HG02970 (cell line): ENCODE measurements at regions not wholly inside any gene's neighbourhood (a gene's known extent, or its start where the extent isn't known, plus 50 kb on each side); places are given as distances from the start of the nearest gene placed in this dataset.
"Not testable (repeated sequence)": the region's sequence is repeated elsewhere in the genome, so short reads cannot be mapped to it uniquely, and the experiment has no call there.

Experiments used
- ATAC-seq: cut with Tn5 transposase; IDR thresholded peaks from one replicate; pipeline ENCODE4 v1.9.1; 2021; ENCODE audit warnings: mild to moderate bottlenecking, moderate library complexity, moderate number of reproducible peaks; ENCODE audit not compliant: unreplicated experiment, low FRiP score

GRCh38 chr4:81751531-81752289 lies 280.0 kb upstream of the RASGEF1B start:
- no peak for ATAC-seq

- ATAC-seq = no peak
These were observed 275.7 kb upstream of the RASGEF1B start for GRCh38 chr4:81747242-81747930.

DNA sequence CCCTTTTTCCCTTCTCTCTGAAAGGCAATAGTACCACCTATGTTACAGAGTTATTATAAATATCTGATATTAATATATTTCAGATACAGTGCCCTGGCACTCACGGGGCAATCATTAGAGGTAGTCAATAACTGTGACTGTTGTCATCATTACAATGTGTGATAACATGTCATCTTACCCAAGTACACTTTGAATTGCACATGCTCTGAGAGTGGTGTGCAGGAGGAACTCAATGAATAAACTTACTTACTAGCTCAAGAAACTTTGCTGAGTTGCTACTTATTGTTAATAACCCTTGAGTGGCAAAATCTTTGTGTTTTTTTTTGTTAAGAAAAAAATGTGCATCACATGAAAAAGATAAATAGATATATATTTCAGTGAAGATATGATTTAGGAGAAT lies 275.1 kb upstream of the RASGEF1B start:
- ATAC-seq = no peak

GRCh38 chr4:81746071-81746470 lies 274.4 kb upstream of the RASGEF1B start:
- no peak for ATAC-seq

- no peak for ATAC-seq
These were observed 273.3 kb upstream of the RASGEF1B start for GRCh38 chr4:81745050-81745449.

DNA sequence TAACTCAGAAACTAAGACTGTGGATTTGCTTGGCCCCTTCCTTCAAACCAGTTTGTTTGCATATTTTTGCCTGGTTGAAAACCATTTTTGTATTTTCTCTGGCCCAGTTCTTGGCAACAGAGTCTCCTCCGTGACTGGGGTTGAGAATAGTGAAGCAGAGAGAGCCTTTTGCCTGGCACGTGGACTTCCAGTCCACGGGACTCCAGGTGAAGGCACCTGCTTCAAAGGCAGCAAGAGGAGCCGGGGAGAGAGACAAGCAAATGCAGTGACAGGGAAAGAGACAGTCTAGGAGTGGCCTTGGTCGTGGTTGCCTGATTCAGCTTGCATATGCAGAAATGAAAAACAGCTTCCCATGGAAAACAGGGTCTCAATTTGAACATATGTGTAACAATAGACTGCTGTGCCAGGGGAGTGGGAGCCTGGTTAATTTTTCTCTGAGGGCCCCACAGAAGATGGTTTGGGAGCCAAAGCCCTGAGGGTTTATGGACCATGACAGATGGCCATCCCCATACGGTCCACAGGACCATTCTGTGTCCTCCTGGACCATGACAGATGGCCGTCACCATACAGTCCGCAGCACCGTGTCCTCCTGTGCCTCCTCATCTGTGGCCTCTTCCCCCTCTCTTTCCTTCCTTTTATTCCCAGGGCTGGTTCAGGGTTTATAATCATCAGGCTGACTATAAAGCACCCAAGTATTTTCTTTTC lies 272.2 kb upstream of the RASGEF1B start:
- no peak for ATAC-seq

- no peak for ATAC-seq
These were observed 268.8 kb upstream of the RASGEF1B start for GRCh38 chr4:81740487-81740886.

DNA sequence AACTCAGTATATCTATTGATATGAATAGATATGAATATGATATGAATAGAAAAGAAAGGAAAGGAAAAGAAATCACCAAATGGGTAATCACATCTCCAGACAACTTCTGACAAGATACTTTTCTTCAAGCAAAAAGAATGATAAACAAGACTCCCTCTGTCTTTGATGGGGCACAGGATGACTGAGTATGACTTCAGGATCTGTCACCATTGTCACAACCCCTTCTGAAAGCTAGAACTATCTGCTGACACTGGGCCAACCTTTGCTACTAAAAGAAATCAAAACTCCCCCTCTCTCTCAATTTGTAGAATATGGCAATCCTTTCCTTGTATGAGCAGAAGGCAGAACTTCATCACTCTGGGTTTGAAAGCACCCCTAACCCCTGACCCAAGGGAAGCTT lies 267.2 kb upstream of the RASGEF1B start:
- no peak for ATAC-seq

- no peak for ATAC-seq
These were observed 266.3 kb upstream of the RASGEF1B start for GRCh38 chr4:81737865-81738559.

GRCh38 chr4:81736324-81736723 lies 264.6 kb upstream of the RASGEF1B start:
- no peak for ATAC-seq

DNA sequence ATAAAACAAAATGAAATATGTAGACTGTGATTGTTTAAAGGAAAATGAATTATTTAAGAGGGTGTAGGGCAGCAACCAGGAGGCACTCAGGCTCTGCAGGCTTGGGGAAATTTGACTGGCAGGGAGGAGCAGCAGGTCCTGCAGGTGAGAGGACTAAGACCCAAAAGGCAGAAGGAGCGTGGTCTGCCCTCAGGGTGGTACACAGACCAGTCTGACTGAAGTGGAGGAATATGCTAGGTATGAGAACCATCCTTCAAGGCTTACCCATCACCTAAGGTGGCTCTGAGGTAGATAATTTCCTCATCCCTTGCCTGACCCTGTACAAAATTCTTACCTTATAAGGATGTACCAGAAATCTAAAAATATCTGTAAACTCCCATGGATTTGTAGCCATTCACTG lies 261.3 kb upstream of the RASGEF1B start:
- no peak for ATAC-seq

- ATAC-seq = peak; percentile 85
These were observed 253.2 kb upstream of the RASGEF1B start for GRCh38 chr4:81724925-81725329.

- no peak for ATAC-seq
These were observed 252.3 kb upstream of the RASGEF1B start for GRCh38 chr4:81723927-81724587.

- ATAC-seq = no peak
These were observed 251.5 kb upstream of the RASGEF1B start for GRCh38 chr4:81723019-81723884.

GRCh38 chr4:81722290-81722851 lies 250.7 kb upstream of the RASGEF1B start:
- no peak for ATAC-seq

- ATAC-seq = no peak
These were observed 244.1 kb upstream of the RASGEF1B start for GRCh38 chr4:81715757-81716156.

GRCh38 chr4:81715357-81715756 lies 243.7 kb upstream of the RASGEF1B start:
- ATAC-seq = not testable (repeated sequence)

- ATAC-seq = no peak
These were observed 242.6 kb upstream of the RASGEF1B start for GRCh38 chr4:81714291-81714690.

DNA sequence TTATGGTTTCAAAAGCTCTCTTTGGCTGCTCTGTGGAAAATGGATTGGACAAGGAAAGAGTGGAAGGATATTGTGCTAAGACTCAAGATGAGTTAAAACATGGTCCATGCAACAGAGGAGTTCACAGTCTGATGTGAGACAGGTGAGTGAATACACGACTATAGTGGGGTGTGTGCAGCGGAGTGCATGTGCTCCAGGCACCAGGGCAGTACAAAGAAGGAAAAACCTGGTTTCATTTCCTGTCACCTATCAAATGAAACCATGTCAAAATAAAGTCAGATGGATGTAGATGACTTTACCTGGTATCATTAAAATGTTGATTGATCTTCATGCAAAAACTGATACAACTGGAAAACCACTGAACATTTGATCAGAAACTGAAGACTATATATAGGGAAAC lies 241.0 kb upstream of the RASGEF1B start:
- no peak for ATAC-seq
